Fibroblast of skin of right biceps (primary cell): ENCODE measurements at regions not wholly inside any gene's neighbourhood (a gene's known extent, or its start where the extent isn't known, plus 50 kb on each side); places are given as distances from the start of the nearest gene placed in this dataset.
"Not testable (repeated sequence)": the region's sequence is repeated elsewhere in the genome, so short reads cannot be mapped to it uniquely, and the experiment has no call there.

Experiments used
- DNase-seq: peaks from one replicate; pipeline ENCODE4 v3.0.0-alpha.2; 2013

DNA sequence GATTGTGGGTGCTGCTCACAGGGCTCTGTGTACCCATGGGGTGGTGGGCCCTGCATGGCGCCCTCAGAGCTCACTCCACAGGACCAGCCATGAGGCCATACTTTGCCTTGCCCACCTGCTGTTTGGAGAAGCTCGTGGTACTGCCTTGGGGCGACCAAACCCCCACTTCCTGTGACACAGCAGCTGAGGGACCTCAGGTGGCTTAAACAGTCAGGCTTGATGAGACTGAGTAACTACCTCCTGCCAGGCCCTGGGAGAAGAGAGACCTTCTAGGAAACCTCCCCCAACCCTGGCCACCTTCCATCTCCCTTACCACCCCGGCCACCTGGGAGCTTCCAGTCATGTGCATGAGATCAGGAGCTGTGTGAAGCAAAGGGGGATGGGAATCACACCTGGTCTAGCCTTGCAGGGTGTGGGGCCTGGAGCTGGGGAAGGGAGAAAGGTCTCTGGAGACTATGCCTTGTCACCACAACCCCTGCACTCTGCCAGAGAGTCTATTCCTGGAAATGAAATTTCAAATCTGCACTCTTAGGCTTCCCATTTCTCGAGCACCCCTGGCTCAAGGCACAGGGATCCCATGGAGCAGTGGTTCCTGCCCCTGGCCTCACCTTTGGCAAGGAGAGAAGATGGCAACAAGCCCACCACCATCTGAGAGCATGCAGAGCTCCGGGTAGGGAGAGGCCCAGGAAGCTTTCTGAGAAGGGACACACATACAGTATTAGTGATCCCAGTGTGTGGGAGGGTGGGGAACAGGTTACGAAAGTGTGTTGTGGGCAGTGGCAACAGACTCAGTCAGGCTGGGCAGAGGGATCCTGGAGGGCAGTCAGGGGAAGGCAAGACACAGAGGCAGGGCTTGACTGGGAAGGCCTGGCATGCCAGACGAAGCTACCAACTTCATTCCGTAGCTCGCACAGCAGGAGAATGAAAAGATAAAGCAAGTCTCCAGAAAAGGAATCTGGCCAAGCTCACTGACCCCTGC lies 125.0 kb downstream of the URI1 start:
- no peak for DNase-seq

DNA sequence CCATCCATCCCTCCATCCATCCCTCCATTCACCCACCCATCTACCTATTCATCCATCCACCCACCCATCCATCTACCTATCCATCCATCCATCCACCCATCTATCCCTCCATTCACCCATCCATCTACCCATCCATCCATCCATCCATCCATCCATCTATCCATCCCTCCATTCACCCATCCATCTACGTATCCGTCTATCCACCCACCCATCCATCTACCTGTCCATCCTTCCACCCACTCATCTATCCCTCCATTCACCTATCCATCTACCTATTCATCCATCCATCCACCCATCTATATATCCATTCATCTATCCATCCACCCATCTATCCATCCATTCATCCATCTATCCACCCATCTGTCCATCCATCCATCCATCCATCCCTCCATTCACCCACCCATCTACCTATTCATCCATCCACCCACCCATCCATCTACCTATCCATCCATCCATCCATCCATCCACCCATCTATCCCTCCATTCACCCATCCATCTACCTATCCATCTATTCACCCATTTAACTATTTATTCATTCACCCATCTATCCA lies 126.0 kb downstream of the URI1 start:
- DNase-seq: not testable (repeated sequence)

DNA sequence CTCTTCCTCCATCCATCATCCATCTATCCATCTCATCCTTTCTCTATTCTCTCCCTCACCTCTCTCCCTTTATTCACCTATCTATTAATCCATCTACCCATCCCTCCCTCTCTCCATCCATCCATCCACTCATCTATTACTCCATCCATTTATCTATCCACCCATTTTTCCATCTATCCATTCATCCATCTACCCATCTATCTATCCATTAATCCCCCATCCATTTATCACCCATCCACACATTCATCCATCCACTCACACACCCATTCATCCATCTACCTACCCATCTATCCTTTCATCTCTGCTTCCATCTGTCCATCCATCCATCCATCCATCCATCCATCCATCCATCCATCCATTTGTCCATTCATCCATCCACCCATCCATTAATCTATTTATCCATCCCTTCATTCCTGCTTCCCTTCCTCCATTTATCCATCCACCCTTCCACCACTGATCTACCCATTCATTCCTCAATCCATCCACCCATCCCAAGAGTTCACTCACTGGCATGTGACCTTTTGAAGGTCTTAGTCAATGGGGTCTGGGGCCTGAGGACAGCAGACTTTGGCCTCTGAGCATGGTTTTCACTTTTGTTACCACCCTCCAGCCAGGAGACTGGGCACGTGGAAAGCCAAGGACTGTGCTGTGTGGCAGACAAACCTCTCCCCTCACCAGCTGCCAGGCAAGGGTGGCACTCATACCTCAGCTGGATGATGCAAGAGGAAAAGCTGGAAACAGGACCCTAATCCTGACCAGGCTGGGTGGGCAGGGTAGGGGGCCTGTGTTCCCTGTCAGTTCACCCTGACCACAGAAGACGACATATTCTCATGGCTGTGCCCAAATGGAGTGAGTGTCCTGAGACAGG lies 126.7 kb downstream of the URI1 start:
- DNase-seq: no peak

DNA sequence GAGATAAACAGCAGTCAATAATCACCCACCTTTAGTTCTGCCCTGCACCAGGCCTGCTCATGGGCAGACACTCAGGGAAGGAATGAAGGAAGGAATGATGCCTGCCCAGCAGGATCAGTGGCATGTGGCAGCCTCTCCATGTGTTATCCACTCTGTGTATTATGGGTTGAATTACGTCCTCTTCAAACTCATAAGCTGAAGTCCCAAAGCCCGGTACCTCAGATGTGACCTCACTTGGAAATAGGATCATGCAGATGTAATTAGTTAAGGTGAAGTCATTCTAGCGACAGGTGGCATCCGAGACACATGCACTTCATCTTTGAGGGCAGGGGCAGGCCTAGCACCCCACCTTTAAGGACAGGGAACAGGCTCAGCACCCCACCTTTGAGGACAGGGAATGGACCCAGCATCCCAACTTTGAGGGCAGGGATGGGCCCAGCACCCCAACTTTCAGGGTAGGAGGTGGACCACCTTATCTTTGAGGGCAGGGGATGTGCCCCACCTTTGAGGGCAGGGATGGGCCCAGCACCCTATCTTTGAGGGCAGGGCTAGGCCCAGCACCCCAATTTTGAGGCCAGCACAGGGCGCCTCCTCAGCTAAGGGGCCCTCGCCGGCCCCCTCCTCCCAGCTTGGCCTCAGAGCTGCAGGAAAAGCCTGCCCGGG lies 127.6 kb downstream of the URI1 start:
- DNase-seq: no peak

DNA sequence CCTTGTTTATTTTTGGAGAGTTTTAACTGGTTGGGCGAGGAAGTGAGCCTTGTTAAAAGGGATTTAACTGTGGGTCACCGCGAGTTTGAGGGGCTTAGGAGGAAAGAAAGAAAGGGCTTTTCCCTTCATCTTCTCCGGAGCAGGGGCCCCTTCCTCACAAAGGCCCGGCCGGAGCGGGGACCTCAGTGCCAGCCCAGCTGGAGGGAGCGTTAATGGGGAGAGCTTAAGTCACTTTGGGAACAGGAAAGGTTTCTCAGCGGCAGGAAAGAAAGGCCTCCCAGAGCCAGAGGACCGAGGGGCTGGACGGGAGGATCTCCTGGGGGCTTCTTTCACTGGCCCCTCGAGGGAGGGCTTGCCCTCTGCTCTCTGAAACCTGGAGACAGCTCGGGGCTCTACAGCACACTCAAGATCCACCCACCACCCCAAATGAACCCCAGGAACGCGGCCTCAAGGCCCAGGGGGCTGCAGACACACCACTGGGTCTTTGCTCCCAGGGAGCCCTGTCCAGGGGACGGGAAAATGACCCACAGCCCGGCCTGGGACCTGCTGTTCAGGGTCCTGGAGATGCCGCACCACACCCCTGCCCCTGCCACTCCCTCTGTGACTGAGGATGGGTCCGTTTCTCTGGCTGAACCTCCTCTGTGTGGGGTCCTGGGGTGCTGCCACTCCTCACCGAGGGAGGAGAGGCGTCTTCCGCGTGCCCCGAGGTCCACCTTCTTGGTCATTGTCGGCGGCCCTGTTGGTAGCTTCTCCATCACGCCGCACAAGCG lies 128.3 kb downstream of the URI1 start:
- DNase-seq: no peak

DNA sequence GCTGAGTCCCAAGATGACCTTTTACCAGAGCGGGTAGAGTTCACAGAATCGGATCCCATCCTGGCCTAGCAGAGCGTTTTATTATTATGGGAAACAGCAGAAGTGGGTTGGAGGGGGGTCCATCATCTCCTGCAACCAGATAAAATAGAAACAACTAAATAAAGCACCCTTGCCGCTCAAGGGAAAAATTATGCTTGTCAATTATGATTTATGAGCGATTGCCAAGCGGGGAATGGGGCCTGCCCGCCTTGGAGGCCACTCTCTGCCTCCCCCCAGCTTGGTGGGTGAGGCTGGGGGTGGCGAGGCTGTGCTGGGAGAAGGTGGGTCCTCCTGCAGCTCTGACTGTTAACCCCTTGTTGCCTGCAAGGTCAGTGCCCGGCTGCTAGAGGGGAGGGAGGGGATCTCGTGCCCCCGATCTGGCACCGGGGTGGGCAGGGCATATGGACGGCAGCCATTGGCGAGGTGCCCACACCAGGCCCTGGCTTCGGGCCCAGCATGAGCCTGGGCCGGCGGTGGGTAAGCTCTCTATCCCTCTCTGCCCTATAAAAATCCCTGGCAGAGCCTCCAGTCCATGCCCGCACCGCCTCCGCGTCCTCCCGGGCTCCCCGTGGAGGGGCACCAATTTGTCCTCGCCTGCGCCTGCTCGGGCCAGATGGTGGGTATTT lies 129.1 kb downstream of the URI1 start:
- DNase-seq: no peak

DNA sequence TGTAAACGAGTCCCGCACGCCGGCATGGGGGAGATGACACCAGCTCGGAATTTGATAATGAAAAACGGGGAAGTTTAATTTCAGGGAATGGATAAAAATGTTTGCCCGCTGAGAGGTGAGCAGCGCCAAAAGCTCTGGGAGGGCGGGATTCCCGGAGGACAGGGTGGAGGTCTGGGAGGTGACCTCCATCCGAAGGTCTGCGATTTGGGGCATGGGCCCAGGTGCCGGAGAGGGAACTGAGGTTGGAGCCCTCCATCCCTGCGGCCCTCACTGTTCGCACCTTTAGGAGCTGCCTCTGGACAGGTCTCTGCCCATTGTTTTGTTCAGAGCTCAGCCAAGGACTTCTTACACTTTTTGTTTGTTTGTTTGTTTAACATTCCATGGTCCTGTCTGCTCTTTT lies 129.8 kb downstream of the URI1 start:
- no peak for DNase-seq

DNA sequence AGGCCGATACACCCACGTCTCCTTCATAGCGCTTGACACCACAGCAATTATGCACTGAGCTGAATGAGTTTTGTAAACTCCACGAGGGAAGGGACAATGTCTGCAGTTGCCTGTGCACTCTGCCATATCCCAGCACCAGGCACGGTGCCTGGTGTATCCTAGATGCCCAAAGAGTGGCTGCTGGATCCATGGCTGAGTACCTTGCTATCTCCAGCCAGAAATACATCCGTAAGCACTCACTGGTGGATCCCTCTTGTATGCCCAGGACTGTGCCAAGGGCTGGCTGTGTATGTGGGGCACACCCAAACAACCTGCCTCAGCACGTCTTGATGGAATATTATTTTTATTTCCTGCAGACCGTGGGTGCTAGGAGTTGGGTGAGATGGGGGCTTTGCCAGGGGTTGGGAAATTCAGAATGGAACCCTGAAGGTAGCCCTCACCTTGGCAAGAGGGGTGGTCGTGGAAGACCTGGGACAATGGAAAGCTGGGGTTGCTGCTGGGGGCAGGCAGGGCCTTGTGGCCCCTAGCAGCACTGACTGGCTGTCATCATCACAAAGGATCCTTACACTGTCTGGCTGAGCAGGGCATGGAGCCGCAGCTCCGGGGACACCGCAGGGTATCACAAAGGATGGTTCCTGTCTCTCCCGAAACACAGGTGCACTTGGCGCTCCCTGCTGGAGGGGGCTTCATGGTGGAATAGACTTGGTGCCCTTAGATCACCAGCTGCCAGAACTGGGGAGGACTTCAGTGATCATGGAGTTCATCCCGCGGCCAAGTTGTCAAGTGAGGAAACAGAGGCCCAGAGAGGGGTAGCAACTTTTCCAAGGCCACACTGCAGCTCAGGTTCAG lies 131.3 kb downstream of the URI1 start:
- DNase-seq: no peak

DNA sequence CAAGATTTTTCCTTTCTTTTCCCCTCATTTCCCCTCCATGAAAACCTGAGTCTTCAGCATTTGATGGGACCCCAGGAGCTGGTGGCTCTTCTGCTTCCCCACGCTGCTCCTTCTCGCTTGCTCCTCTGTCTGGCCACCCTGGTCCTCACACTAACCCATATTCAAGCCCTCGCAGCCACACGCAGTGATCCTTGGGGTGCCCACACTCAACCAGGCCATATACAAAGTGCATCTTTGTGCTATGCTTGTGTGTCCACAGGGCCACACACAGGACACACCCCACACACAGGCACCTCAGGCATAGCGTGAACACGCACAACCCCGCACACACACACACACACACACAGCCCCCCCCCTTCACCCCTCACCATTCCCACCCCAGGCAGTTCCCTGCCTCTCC lies 132.1 kb downstream of the URI1 start:
- DNase-seq: no peak

DNA sequence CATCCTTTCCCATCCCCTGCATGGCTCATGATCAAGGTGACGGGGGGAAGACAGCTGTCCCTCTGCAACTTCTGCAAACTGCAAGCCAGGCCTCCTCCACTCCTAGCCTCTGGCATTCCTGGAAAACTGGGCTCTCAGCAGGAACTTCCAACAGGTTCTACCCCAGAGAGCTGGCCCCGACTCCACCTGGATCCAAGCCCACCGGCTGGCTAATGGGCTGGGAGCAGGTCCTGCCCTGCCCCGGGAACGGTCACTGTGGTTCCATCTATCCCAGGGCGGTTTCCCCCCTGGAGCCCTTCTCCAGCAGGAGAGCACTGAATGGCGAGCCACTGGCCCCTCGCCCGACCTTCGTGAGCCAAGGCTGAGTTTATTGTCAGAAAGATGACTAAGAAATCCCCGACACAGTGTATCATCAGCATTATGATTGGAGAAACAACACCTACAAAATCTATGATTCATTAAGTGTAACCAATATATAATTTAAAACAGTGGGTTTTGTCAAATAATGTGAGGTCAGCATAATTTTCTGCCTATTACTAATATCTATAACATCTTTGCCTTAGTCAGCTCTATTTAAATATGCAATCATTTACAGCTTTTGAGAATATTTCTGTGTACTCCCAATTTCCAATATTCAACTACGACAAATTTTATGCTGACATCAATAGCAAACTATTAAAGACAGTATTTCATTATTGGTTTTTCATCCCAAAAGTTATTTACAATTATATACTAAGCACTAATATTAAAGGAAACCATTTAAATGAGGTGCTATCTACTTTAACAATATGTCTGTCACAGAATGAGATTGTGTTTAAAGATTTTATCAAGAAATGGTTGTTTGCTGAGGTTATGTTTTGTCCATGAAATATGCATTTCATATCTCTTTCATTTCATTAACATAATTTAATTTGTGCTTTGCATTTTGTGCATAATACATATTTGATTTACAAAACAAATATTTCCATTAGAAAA lies 133.0 kb downstream of the URI1 start:
- DNase-seq: peak; percentile 29

DNA sequence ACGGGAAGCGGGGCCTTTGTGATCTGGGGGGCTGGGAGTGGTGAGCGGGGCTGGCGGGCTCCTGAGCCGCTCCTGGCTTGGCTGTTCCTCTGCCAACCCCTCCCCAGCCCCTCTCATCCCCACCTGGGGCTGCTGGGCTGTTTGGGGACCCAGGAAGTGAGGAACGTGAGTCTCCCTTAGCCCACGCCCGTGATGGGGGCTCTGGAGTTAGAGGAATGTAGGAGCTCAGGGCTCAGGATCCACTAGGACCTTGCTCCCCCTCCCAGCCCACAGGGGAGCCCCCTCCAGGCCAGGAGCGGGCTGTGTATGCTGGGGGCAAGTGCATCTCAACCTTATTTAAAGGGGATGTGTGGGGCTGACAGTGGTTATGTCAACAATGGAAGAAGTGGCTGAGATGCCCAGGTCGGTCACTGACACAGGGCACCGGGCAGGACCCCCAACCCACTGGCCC lies 134.1 kb downstream of the URI1 start:
- DNase-seq: no peak

DNA sequence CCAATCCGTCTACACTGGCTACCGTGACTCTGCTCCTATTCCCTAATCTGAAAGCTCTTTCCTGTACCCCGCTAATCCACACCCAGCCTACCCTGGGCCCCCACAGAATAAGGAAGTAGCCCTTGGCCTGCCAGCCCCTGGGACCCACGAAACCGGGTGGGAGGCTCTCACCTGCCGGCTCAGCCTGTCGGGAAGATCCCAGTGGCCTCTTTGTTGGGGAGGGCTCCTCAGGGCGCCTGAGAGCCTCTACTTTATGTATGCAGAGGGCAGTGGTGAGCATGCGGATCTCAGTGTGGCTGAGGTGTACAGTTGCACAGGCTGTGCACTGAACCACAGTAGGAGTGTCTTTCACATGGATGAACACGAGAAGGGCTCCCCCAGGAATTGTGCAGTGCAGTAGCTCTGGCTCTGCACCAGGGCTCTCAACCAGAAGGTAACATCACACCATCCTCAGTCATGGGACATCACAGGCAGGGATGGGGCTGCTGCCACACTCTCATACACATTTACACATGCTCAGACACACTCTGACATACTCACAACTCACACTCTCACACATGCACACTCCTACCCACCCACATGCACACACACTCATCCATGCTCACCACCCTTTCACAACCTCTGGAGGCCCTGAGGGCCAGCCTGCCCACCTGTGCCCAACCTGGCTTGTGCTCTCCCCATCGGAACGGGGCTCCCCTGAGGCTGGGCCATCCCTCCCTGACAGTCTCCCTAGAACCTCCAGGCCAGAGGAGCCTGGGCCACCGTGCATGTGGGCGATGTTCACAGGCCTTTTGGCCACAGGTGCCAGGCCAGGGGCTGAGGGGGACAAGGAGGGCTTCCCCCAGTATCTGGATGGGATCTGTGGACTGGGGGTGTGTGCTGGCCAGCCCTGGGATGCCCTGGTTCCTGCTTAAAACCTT lies 135.0 kb downstream of the URI1 start:
- DNase-seq: no peak

DNA sequence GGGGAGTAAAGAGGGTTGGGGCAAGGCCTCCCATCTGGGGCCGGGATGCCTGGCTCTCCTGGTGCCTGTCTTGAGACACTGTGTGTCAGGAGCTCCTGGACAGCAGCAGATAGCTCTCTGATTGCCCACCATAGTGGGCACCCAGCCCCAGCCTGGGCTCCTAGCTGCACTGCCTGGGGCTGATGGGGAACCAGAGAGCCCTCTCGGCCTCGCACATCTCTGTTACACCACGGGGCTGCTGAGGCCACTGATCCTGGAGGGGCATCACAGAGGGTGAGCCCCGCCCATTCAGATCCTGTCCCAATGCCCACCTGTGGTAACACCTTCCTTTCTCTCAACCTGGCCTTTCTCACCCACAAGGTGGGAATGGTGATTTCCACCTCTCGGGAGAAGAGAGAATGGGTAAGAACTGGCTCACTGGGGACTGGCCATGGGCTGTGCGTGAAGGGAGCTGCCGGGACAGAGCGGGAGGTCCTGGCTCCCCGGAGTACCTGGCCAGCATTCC lies 135.9 kb downstream of the URI1 start:
- no peak for DNase-seq

DNA sequence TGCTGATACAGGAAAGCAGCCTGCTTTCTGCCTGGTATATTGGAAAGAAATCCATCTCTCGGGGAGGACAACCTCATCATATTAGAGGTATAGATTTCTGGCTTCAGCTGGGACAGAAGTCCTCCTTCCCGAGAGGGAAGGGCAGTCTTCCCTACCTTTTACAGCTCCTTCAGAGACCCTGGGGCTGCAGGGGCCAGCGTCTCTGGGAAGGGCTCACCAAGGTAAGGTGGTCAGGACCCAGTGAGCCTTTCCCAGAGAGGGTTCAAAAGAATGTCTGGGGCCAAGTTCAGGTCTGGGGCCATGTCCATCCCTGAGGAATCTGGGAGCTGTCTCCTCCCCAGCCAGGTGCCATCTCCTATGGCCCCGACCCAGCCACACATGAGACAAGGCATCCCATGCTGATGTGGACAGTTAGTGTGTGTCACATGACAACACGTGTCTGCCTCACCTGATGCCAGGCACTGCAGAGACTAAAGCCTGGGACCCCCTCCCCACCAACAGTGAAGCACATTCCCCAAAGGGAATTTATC lies 136.4 kb downstream of the URI1 start:
- DNase-seq: no peak

DNA sequence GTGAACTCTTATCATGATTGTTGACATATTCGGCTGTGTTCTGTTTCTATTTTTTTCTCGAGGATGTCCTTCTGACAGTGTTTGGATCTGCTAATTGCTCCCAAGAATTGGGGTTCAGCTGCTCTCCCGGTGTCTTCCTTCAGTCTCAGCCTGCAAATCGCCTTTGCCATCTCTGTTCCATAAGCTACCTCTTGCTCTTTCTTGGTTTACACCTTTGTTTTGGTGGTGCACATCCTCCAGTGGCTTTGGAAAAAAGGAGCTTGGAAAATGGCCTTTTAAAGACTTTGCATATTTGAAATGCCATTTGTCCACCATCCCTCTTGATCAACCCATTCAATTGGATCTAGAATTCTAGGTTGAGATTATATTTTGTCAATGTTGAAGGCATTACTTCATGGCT lies 137.2 kb downstream of the URI1 start:
- no peak for DNase-seq

DNA sequence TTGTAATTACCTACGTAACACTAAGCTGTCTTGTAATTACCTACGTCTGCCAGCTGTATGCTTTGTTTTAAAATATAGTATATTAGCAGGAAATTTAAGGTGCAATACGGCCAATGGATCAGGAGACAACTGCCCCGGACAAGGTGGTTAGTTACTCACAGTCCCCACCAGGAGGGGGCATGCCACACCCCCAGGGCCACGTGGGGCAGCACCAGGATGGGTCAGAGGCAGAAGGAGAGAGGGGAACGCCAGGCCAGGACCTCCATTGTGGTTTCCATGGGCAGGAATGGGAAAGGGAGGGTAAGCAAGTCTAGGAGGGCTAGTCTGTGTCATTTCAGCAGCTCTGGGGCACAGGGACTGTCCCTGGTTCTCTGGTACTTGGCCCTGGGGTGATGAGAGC lies 140.1 kb downstream of the URI1 start:
- no peak for DNase-seq

DNA sequence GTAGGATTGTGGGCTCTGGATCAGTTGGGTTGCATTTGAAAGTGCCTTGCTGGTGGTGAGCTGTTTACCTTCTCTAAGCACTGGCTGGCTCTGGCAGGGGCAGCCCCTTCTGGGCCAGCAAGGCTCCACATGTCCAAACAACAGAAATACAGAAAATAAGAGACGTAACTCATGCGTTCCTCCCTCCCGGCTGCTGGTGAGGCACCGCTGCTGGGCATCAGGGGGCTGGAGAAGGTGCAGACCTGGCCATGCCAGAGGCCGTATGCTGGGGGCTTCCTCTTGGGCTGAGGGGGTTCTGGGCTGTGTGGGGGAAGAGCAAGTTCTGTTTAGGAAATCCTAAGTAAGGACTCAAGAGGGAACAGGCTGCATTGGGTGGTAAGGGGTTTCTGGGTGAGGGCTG lies 140.6 kb downstream of the URI1 start:
- DNase-seq: no peak
